ENCODE measurements at regions not wholly inside any gene's neighbourhood (a gene's known extent, or its start where the extent isn't known, plus 50 kb on each side); places are given as distances from the start of the nearest gene placed in this dataset.

- DNase-seq (ENCODE audit: low read depth), result no peak
- Histone ChIP-seq H3K27me3 (ENCODE audit: control insufficient read depth, insufficient read depth, low read length) (no peaks in the 10 kb centered on the region), H3K4me3 (ENCODE audit: low read depth, low read length) (no peak overlapping the region), H3K36me3 (ENCODE audit: control insufficient read depth, insufficient read depth, low read length) (no peaks in the 10 kb centered on the region)
- CTCF ChIA-PET, result no interaction called here
- TF ChIP-seq CTCF (IDR thresholded peaks at IDR 0.05; ENCODE audit: insufficient read depth, low read depth, low read length), result no peak
- POLR2A ChIA-PET, result no interaction called here
Observed at GRCh38 chr6:93701526-93701925, 282.2 kb upstream of the EPHA7 start.

DNA sequence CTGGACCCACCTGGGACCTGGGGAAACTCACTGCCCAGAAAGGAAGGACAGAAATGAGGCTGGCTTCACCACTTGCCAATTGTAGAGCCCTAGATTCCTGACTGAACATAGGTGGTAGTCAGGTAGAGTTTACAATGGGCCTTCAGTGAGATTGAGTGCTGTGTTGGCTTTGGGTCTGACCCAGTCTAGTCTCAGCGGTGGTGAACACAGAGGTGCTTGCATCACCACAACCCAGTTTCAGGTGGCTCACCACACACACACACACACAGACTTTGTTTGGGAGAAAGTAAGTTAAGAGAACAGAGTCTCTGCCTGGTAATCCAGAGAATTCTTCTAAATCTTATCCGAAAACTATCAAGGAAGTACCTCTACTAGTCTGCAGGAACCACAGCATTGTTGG is 266.1 kb upstream of the EPHA7 start:
- ChIA-PET POLR2A (no interaction called here), CTCF (no interaction called here)
- TF ChIP-seq CTCF (IDR thresholded peaks at IDR 0.05; ENCODE audit: insufficient read depth, low read depth, low read length), result no peak
- DNase-seq (ENCODE audit: low read depth), result no peak
- H3K27me3 ChIP-seq (ENCODE audit: control insufficient read depth, insufficient read depth, low read length), result no peaks in the 10 kb centered on the region
- no peak overlapping the region for H3K4me3 ChIP-seq (ENCODE audit: low read depth, low read length)
- no peaks in the 10 kb centered on the region for H3K36me3 ChIP-seq (ENCODE audit: control insufficient read depth, insufficient read depth, low read length)

DNA sequence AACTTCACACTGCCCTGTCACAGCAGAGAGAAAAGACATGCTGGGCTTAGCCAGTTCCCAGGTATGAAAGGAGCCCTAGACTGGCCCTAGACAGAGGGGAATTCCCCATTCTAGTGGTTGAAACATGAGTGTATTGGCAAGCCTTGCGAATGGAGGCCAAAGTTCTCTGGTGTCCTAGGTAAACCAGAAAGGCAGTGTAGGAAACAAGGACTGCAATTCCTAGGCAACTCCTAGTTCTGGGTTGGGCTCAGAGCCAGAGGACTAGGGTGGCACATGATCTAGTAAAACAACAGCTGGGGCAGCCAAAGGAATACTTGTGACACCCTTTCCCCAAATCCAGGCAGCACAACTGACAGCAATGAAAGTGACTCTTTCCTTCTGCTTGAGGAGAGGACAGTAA is 265.0 kb upstream of the EPHA7 start:
- TF ChIP-seq CTCF (IDR thresholded peaks at IDR 0.05; ENCODE audit: insufficient read depth, low read depth, low read length), result no peak
- H3K36me3 ChIP-seq (ENCODE audit: control insufficient read depth, insufficient read depth, low read length), result no peaks in the 10 kb centered on the region
- ChIA-PET POLR2A (no interaction called here), CTCF (no interaction called here)
- no peak for DNase-seq (ENCODE audit: low read depth)
- H3K4me3 ChIP-seq (ENCODE audit: low read depth, low read length), result no peak overlapping the region
- H3K27me3 ChIP-seq (ENCODE audit: control insufficient read depth, insufficient read depth, low read length), result no peaks in the 10 kb centered on the region

GRCh38 chr6:93679836-93680235 is 260.5 kb upstream of the EPHA7 start:
- no peak for TF ChIP-seq CTCF (IDR thresholded peaks at IDR 0.05; ENCODE audit: insufficient read depth, low read depth, low read length)
- Histone ChIP-seq H3K4me3 (ENCODE audit: low read depth, low read length) (no peak overlapping the region), H3K27me3 (ENCODE audit: control insufficient read depth, insufficient read depth, low read length) (no peaks in the 10 kb centered on the region), H3K36me3 (ENCODE audit: control insufficient read depth, insufficient read depth, low read length) (no peaks in the 10 kb centered on the region)
- ChIA-PET POLR2A (no interaction called here), CTCF (no interaction called here)
- DNase-seq (ENCODE audit: low read depth), result no peak

DNA sequence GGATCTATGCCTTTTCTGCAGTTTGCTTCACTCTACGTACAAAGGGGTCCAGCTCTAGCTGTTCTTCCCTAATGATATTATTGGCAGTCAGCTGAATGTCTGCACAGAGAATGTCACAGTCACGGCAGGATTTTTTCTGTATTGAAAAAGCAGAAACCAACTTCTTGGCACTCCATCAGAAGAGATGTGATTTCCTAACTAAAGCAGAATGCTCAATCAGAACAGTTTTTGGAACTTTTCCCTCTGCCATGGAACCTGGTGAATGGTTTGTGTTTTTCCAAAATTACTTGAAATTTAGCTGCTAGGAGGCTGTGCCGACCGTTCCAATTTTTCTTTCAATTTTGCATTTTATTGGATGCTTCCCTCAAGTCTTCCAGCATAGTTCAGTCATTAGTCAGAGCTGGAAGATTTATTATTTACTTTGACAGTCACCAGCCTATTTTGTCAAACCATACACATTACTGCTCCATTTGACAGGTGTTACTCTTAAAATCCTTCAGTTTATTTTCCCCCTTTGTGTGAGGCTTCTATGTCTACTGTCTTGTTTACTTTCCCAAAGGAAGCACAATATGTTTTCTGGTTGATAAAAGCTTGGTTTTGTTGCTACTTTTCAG is 259.6 kb upstream of the EPHA7 start:
- POLR2A ChIA-PET, result no interaction called here
- H3K27me3 ChIP-seq (ENCODE audit: control insufficient read depth, insufficient read depth, low read length), result no peaks in the 10 kb centered on the region
- TF ChIP-seq CTCF (IDR thresholded peaks at IDR 0.05; ENCODE audit: insufficient read depth, low read depth, low read length), result no peak
- no peak for DNase-seq (ENCODE audit: low read depth)
- no peaks in the 10 kb centered on the region for H3K36me3 ChIP-seq (ENCODE audit: control insufficient read depth, insufficient read depth, low read length)
- CTCF ChIA-PET, result no interaction called here
- H3K4me3 ChIP-seq (ENCODE audit: low read depth, low read length), result no peak overlapping the region

Data from BJ (cell line).